ENCODE measurements at regions not wholly inside any gene's neighbourhood (a gene's known extent, or its start where the extent isn't known, plus 50 kb on each side); places are given as distances from the start of the nearest gene placed in this dataset.

DNA sequence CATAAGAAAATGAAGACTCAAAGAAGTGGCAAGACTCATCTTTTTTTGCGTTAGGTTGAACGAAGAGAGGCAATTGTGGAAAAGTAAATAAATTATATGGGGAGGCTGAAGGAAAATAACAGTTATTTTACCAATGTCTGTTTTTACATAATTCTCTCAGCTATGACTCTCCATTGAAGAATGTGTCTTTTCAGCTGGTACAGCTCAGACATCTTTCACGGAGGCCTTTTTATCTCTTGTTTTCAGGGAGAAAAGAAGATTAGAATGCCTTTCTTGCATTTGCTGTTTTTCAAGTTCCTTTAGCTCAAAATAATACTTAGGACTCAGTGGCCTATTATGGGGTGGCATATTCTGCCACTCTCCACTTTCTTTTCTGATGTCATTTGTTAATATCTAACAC is 153.0 kb downstream of the ADAM29 start:
- H4K20me1 ChIP-seq (replicated peaks; ENCODE audit: insufficient read depth) = no peaks in the 10 kb centered on the region
- H3K4me3 Mint-ChIP-seq = no peak overlapping the region
- no peak overlapping the region for H2AFZ ChIP-seq
- no peak overlapping the region for H3K4me3 ChIP-seq
- H3K27ac ChIP-seq (ENCODE audit: low read depth) = no peak overlapping the region
- H3K9me2 ChIP-seq (ENCODE audit: insufficient read depth) = peaks cover 4% of the 10 kb centered on the region; the same call in 1 of the 2 replicates
- TF ChIP-seq, protein P1, sequence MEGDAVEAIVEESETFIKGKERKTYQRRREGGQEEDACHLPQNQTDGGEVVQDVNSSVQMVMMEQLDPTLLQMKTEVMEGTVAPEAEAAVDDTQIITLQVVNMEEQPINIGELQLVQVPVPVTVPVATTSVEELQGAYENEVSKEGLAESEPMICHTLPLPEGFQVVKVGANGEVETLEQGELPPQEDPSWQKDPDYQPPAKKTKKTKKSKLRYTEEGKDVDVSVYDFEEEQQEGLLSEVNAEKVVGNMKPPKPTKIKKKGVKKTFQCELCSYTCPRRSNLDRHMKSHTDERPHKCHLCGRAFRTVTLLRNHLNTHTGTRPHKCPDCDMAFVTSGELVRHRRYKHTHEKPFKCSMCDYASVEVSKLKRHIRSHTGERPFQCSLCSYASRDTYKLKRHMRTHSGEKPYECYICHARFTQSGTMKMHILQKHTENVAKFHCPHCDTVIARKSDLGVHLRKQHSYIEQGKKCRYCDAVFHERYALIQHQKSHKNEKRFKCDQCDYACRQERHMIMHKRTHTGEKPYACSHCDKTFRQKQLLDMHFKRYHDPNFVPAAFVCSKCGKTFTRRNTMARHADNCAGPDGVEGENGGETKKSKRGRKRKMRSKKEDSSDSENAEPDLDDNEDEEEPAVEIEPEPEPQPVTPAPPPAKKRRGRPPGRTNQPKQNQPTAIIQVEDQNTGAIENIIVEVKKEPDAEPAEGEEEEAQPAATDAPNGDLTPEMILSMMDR (conservative IDR thresholded peaks at IDR 0.05; ENCODE audit: low read depth in 2 of 2) = no peak
- TF ChIP-seq ZNF114 (CRISPR knock-in tag; IDR thresholded peaks at IDR 0.05) (no peak), EZH2phosphoT487 (IDR thresholded peaks at IDR 0.05; ENCODE audit: unreplicated experiment) (no peak), POLR2AphosphoS5 (IDR thresholded peaks at IDR 0.05; ENCODE audit: low read depth) (no peak)
- TF ChIP-seq, protein P2, sequence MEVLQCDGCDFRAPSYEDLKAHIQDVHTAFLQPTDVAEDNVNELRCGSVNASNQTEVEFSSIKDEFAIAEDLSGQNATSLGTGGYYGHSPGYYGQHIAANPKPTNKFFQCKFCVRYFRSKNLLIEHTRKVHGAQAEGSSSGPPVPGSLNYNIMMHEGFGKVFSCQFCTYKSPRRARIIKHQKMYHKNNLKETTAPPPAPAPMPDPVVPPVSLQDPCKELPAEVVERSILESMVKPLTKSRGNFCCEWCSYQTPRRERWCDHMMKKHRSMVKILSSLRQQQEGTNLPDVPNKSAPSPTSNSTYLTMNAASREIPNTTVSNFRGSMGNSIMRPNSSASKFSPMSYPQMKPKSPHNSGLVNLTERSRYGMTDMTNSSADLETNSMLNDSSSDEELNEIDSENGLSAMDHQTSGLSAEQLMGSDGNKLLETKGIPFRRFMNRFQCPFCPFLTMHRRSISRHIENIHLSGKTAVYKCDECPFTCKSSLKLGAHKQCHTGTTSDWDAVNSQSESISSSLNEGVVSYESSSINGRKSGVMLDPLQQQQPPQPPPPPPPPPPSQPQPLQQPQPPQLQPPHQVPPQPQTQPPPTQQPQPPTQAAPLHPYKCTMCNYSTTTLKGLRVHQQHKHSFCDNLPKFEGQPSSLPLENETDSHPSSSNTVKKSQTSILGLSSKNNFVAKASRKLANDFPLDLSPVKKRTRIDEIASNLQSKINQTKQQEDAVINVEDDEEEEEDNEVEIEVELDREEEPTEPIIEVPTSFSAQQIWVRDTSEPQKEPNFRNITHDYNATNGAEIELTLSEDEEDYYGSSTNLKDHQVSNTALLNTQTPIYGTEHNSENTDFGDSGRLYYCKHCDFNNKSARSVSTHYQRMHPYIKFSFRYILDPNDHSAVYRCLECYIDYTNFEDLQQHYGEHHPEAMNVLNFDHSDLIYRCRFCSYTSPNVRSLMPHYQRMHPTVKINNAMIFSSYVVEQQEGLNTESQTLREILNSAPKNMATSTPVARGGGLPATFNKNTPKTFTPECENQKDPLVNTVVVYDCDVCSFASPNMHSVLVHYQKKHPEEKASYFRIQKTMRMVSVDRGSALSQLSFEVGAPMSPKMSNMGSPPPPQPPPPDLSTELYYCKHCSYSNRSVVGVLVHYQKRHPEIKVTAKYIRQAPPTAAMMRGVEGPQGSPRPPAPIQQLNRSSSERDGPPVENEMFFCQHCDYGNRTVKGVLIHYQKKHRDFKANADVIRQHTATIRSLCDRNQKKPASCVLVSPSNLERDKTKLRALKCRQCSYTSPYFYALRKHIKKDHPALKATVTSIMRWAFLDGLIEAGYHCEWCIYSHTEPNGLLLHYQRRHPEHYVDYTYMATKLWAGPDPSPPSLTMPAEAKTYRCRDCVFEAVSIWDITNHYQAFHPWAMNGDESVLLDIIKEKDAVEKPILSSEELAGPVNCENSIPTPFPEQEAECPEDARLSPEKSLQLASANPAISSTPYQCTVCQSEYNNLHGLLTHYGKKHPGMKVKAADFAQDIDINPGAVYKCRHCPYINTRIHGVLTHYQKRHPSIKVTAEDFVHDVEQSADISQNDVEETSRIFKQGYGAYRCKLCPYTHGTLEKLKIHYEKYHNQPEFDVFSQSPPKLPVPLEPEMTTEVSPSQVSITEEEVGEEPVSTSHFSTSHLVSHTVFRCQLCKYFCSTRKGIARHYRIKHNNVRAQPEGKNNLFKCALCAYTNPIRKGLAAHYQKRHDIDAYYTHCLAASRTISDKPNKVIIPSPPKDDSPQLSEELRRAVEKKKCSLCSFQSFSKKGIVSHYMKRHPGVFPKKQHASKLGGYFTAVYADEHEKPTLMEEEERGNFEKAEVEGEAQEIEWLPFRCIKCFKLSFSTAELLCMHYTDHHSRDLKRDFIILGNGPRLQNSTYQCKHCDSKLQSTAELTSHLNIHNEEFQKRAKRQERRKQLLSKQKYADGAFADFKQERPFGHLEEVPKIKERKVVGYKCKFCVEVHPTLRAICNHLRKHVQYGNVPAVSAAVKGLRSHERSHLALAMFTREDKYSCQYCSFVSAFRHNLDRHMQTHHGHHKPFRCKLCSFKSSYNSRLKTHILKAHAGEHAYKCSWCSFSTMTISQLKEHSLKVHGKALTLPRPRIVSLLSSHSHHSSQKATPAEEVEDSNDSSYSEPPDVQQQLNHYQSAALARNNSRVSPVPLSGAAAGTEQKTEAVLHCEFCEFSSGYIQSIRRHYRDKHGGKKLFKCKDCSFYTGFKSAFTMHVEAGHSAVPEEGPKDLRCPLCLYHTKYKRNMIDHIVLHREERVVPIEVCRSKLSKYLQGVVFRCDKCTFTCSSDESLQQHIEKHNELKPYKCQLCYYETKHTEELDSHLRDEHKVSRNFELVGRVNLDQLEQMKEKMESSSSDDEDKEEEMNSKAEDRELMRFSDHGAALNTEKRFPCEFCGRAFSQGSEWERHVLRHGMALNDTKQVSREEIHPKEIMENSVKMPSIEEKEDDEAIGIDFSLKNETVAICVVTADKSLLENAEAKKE (CRISPR knock-in tag; IDR thresholded peaks at IDR 0.05) = no peak
- TF ChIP-seq, protein P3, sequence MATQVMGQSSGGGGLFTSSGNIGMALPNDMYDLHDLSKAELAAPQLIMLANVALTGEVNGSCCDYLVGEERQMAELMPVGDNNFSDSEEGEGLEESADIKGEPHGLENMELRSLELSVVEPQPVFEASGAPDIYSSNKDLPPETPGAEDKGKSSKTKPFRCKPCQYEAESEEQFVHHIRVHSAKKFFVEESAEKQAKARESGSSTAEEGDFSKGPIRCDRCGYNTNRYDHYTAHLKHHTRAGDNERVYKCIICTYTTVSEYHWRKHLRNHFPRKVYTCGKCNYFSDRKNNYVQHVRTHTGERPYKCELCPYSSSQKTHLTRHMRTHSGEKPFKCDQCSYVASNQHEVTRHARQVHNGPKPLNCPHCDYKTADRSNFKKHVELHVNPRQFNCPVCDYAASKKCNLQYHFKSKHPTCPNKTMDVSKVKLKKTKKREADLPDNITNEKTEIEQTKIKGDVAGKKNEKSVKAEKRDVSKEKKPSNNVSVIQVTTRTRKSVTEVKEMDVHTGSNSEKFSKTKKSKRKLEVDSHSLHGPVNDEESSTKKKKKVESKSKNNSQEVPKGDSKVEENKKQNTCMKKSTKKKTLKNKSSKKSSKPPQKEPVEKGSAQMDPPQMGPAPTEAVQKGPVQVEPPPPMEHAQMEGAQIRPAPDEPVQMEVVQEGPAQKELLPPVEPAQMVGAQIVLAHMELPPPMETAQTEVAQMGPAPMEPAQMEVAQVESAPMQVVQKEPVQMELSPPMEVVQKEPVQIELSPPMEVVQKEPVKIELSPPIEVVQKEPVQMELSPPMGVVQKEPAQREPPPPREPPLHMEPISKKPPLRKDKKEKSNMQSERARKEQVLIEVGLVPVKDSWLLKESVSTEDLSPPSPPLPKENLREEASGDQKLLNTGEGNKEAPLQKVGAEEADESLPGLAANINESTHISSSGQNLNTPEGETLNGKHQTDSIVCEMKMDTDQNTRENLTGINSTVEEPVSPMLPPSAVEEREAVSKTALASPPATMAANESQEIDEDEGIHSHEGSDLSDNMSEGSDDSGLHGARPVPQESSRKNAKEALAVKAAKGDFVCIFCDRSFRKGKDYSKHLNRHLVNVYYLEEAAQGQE (IDR thresholded peaks at IDR 0.05; ENCODE audit: unreplicated experiment) = no peak
- TF ChIP-seq, protein P4, sequence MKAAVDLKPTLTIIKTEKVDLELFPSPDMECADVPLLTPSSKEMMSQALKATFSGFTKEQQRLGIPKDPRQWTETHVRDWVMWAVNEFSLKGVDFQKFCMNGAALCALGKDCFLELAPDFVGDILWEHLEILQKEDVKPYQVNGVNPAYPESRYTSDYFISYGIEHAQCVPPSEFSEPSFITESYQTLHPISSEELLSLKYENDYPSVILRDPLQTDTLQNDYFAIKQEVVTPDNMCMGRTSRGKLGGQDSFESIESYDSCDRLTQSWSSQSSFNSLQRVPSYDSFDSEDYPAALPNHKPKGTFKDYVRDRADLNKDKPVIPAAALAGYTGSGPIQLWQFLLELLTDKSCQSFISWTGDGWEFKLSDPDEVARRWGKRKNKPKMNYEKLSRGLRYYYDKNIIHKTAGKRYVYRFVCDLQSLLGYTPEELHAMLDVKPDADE (IDR thresholded peaks at IDR 0.05) = no peak
- H3K36me3 ChIP-seq (ENCODE audit: insufficient read depth) = no peaks in the 10 kb centered on the region
- no peaks in the 10 kb centered on the region for H3K9me3 Mint-ChIP-seq
- H3K4me1 Mint-ChIP-seq = peaks cover 9% of the 10 kb centered on the region; the same call in 2 of the 3 replicates
- no peaks in the 10 kb centered on the region for H3K79me2 ChIP-seq (replicated peaks; ENCODE audit: insufficient read depth)
- no peak overlapping the region for H3K27ac Mint-ChIP-seq
- H3K27me3 Mint-ChIP-seq (ENCODE audit: insufficient read depth, low read depth, poor library complexity) = no peaks in the 10 kb centered on the region
- ATAC-seq = no peak
- H3K36me3 Mint-ChIP-seq (ENCODE audit: low read depth) = no peaks in the 10 kb centered on the region
- H3F3A ChIP-seq (replicated peaks; ENCODE audit: low read depth) = no peaks in the 10 kb centered on the region
- no peak for DNase-seq (ENCODE audit: low spot score)
- H3K27me3 ChIP-seq (ENCODE audit: insufficient read depth) = no peaks in the 10 kb centered on the region
- peaks cover 4% of the 10 kb centered on the region; the same call in 1 of the 2 replicates for H3K4me1 ChIP-seq (ENCODE audit: insufficient read depth)
- peak overlapping the region; percentile 6; the same call in 1 of the 2 replicates for H3K4me2 ChIP-seq

Measured in GM23338 (cell line).